ENCODE measurements at regions not wholly inside any gene's neighbourhood (a gene's known extent, or its start where the extent isn't known, plus 50 kb on each side); places are given as distances from the start of the nearest gene placed in this dataset.

GRCh38 chr11:15735706-15736105, 620.6 kb downstream of the SOX6 start:
- TF ChIP-seq GATA3 (IDR thresholded peaks at IDR 0.05; ENCODE audit: low read depth, low read length) (no peak), GATA2 (IDR thresholded peaks at IDR 0.05; ENCODE audit: low read depth, low read length) (no peak)

GRCh38 chr11:15737320-15737719, 619.0 kb downstream of the SOX6 start:
- TF ChIP-seq GATA2 (IDR thresholded peaks at IDR 0.05; ENCODE audit: low read depth, low read length) = no peak
- no peak for TF ChIP-seq GATA3 (IDR thresholded peaks at IDR 0.05; ENCODE audit: low read depth, low read length)

DNA sequence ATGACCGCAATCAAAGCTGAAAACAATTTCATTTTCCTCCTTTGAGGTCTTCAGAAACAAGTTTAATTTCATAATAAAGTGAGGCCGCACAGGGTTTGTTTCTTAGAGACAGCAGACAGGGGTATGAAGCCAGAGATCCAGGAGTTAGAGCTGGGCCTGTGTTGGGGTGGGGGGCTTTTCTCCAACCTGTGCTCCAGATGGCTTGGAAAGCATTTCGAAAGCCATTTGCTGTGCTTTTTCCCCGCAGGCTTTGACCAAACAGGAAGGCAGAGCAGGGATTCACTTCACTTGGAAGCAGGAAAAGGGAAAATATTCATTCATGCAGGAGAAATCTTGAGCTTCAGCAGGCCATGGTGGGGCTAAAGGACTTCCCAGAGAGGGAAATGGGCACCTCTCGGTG, 617.4 kb downstream of the SOX6 start:
- no peak for TF ChIP-seq GATA3 (IDR thresholded peaks at IDR 0.05; ENCODE audit: low read depth, low read length)
- TF ChIP-seq GATA2 (IDR thresholded peaks at IDR 0.05; ENCODE audit: low read depth, low read length) = no peak

GRCh38 chr11:15742626-15743519, 613.5 kb downstream of the SOX6 start:
- TF ChIP-seq GATA2 (IDR thresholded peaks at IDR 0.05; ENCODE audit: low read depth, low read length) = peak; percentile 82
- no peak for TF ChIP-seq GATA3 (IDR thresholded peaks at IDR 0.05; ENCODE audit: low read depth, low read length)

- TF ChIP-seq GATA2 (IDR thresholded peaks at IDR 0.05; ENCODE audit: low read depth, low read length) (no peak), GATA3 (IDR thresholded peaks at IDR 0.05; ENCODE audit: low read depth, low read length) (no peak)
Measured at GRCh38 chr11:15744693-15745092, 611.7 kb downstream of the SOX6 start.

DNA sequence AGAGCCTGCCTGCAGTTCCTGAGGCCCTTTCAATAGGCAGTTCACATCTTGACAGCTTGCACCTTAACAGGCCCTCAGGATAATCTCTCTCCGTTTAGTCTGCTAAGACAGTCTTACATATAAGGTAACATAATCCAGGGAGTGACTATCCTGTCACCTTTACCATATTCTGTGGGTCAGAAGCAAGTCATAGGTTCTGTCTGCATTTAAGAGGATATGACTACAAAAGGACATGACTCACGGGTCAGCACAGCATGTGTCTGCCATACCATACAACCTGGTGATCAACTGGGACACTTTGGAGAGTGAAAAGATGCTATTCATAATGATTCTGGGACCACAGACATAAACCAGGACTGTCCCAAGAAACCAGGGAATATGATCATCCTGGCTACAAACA, 611.1 kb downstream of the SOX6 start:
- TF ChIP-seq GATA2 (IDR thresholded peaks at IDR 0.05; ENCODE audit: low read depth, low read length) (no peak), GATA3 (IDR thresholded peaks at IDR 0.05; ENCODE audit: low read depth, low read length) (no peak)

- TF ChIP-seq GATA2 (IDR thresholded peaks at IDR 0.05; ENCODE audit: low read depth, low read length) (no peak), GATA3 (IDR thresholded peaks at IDR 0.05; ENCODE audit: low read depth, low read length) (no peak)
Measured at GRCh38 chr11:15747671-15748070, 608.7 kb downstream of the SOX6 start.

DNA sequence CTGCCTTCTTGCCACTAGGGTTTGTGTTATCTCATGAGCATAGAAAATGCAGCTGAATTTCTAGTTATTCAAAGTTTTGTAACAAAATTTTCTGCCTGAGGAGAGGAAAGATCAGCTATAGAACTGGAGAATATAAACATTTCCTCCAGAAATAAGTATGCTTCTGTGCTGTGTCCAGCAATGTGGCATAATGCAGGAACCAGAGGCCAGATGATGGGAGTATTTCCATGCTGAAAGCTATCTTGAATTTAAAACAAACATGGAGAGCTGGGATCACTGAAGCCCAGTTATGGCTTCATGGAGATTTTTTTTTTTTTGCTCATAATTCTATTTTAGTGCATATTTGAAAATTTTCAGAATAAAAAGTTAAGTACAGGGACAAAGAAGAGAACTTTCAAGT, 608.2 kb downstream of the SOX6 start:
- TF ChIP-seq GATA2 (IDR thresholded peaks at IDR 0.05; ENCODE audit: low read depth, low read length) = no peak
- no peak for TF ChIP-seq GATA3 (IDR thresholded peaks at IDR 0.05; ENCODE audit: low read depth, low read length)

DNA sequence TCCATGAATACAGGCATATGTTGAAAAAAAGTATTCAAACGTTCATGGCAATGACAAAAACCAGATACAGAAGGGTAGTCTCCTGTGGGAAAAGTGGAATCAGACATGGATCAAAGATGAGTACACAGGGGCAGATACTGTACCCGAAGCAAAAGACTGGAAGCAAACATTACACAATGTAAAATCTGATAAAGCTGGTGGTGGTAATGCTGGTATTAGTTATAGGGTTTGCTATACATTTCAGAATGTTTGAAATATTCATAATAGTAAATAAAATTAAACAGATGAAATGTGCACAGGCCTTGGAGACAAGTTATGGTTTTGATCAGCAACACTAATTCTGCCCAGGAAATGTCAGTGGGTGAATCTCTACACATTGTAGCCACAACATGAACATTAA, 607.6 kb downstream of the SOX6 start:
- peak; percentile 25; the same call in 1 of the 2 replicates for TF ChIP-seq GATA2 (IDR thresholded peaks at IDR 0.05; ENCODE audit: low read depth, low read length)
- TF ChIP-seq GATA3 (IDR thresholded peaks at IDR 0.05; ENCODE audit: low read depth, low read length) = no peak

DNA sequence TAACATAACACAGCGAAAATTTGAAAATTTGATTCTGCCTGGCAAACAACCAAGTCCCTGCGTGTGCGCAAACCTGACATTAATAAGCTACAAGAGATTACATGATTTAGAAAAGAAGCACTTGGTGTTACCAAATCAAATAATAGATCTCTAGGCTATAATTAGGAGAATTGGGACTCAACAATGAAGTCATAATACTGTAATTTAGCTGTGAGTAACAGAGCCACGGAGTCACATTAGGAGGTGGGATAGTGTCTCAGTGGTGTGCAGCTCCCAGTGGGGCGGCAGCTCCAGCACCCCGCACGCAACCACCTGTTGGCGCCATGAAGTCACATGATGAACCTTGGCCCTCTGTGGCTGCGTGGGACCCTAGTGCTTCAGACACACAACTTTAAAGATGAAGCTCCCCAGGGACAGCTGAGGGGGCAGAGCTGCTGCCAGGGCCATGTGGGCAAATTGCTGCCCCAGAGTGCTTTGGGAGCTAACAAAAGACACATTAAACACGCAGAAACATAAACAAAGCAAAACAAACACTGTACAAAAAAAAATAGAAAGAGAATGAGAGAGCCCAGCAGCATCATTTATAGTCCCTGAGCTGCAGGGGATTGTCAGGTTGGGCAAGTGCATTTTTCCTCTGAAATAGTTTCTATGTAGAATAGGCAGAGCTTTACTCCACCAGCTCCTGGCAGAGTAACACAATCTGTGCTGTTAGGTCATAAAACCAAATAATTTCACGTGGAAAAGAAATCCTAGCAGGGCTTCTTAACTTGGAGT, 605.6 kb downstream of the SOX6 start:
- TF ChIP-seq GATA2 (IDR thresholded peaks at IDR 0.05; ENCODE audit: low read depth, low read length) (peak; percentile 65), GATA3 (IDR thresholded peaks at IDR 0.05; ENCODE audit: low read depth, low read length) (peak; percentile 58; the same call in 1 of the 2 replicates)

- TF ChIP-seq GATA3 (IDR thresholded peaks at IDR 0.05; ENCODE audit: low read depth, low read length) (no peak), GATA2 (IDR thresholded peaks at IDR 0.05; ENCODE audit: low read depth, low read length) (no peak)
Measured at GRCh38 chr11:15754221-15754620, 602.1 kb downstream of the SOX6 start.

DNA sequence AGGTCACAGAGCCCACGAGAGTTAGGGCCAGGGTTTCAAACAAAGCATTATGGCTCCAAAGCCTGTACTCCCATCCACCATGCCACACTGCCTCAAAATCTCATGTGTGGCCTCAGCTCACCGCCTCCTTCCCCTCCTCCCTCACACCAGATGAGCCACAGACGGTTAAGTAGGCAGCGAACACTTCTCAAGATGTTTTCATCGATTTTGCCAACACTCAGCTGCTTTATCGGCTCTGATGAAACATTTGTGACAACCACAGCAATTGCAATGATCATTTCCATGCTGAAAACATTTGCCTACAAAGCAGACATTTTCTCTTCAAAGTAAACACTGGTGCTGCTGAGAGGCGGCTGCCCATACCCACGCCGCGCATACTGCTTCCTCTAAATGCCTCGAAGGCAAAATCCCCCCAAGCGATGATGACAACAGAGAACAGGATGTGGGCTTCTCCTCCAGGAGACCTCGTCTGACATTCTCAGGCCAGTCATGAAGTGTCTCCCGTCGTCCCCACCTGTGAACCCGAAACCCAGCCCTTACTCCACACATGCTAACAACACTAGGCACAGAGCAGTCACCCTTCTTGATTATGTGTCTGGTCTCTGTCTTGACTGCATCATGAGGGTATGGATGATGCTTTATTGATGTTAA, 599.2 kb downstream of the SOX6 start:
- no peak for TF ChIP-seq GATA2 (IDR thresholded peaks at IDR 0.05; ENCODE audit: low read depth, low read length)
- TF ChIP-seq GATA3 (IDR thresholded peaks at IDR 0.05; ENCODE audit: low read depth, low read length) = no peak

DNA sequence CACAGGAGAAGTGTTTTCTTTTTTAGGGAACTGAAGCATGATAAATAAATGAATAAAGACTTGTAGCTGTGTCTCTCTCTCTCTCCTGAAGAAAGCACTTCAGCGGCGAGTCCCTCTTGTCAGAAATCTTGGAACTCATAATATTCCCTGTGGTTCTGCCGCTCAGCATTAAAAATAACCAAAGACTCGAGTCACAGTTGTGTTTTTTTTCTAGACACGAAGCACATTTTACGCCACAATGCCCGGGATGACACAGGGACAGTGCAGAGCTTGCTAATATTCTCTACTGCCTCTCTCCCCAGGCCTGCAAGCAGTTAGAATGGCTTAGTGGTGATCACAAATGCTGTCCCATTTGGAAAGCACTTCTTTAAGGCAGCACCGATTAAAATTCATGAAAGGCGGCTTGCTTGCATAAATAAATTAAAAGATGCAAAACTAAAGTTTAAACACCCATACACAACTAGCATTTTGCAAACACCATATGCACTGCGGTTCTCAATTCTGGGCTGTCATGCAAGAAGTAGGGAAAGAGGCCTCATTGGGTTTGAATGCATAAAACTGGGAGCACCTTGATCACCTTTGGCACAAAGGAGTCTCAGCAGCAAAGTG, 597.4 kb downstream of the SOX6 start:
- TF ChIP-seq GATA2 (IDR thresholded peaks at IDR 0.05; ENCODE audit: low read depth, low read length) (no peak), GATA3 (IDR thresholded peaks at IDR 0.05; ENCODE audit: low read depth, low read length) (no peak)

- no peak for TF ChIP-seq GATA3 (IDR thresholded peaks at IDR 0.05; ENCODE audit: low read depth, low read length)
- TF ChIP-seq GATA2 (IDR thresholded peaks at IDR 0.05; ENCODE audit: low read depth, low read length) = no peak
Measured at GRCh38 chr11:15761235-15761634, 595.1 kb downstream of the SOX6 start.

All from SH-SY5Y (cell line).